22Rv1 (cell line): ENCODE measurements at regions not wholly inside any gene's neighbourhood (a gene's known extent, or its start where the extent isn't known, plus 50 kb on each side); places are given as distances from the start of the nearest gene placed in this dataset.
A peak's percentile ranks its signal among the peaks of the same experiment; 100 is the strongest.
"Not testable (repeated sequence)": the region's sequence is repeated elsewhere in the genome, so short reads cannot be mapped to it uniquely, and the experiment has no call there.

Source experiments
- H3K27ac ChIP-seq: fragments of 450-650 bp; 2 replicates; pipeline ENCODE4 v1.5.1; 2017
- ZFX ChIP-seq: fragments of 450-650 bp; IDR thresholded peaks from 2 replicates; pipeline ENCODE4 v1.6.1; 2017; ENCODE audit warnings: antibody characterized with exemption, borderline replicate concordance
- TF ChIP-seq, protein P1 (sequence below): fragments of 450-650 bp; IDR thresholded peaks from 2 replicates; pipeline ENCODE4 v1.5.1; 2017; ENCODE audit warnings: mild to moderate bottlenecking

DNA sequence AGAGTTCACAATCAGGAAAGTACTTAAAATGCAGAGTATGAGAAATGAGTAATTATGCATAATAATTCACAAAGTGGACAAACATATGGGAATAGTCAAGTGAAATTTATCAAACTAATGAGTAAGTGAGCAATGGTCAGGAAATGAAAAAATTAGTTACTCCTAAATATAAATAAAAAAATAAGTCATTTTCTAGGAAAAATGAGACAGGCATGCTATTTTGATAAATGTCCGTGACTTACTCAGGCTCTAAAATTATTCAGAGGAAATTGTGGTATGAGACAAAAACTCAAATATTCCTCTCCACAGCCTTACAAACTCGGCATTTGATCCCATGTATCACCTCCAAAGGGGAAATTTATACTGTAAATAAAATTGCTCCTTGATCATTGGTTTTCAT, 181.2 kb downstream of the COX18 start:
- TF ChIP-seq, protein P1, sequence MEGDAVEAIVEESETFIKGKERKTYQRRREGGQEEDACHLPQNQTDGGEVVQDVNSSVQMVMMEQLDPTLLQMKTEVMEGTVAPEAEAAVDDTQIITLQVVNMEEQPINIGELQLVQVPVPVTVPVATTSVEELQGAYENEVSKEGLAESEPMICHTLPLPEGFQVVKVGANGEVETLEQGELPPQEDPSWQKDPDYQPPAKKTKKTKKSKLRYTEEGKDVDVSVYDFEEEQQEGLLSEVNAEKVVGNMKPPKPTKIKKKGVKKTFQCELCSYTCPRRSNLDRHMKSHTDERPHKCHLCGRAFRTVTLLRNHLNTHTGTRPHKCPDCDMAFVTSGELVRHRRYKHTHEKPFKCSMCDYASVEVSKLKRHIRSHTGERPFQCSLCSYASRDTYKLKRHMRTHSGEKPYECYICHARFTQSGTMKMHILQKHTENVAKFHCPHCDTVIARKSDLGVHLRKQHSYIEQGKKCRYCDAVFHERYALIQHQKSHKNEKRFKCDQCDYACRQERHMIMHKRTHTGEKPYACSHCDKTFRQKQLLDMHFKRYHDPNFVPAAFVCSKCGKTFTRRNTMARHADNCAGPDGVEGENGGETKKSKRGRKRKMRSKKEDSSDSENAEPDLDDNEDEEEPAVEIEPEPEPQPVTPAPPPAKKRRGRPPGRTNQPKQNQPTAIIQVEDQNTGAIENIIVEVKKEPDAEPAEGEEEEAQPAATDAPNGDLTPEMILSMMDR = no peak
- no peak for TF ChIP-seq ZFX
- H3K27ac ChIP-seq = no peak overlapping the region

DNA sequence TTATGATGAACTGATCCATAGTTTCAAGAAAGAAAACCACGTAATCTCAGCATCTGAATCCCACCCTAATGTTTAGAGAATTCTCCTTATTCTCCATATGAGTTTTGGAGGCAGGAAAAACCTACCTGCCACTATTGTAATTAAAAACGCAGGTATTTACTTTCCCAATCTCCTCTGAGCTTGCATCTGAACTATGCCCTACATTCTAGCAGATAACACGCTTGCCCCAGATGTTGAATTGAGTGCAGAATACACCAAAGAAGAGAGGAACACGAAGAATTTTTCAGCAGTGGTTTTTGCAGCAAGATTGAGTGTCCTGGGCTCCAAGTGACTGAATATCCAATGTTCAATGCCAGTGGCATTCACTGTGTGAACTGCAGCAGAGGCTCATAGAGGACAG, 182.4 kb downstream of the COX18 start:
- no peak overlapping the region for H3K27ac ChIP-seq
- no peak for TF ChIP-seq ZFX
- TF ChIP-seq, protein P1 = no peak

DNA sequence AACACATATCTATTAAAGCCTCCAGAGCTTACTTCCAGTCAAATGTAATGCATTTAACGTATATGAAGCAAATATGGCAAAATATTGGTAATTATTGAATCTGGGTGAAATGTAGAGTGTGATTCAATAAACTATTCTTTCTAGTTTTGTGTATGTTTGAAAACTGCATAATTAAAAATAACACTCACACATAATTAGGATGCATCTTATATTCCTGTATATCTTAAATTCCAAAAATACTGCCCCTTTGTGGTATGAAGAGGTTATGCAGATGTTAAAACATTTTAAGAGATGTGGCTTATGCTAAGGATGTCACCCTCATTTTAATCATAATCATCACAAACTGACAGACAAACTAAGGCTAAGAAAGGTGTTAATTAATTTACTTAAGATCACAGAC, 182.9 kb downstream of the COX18 start:
- TF ChIP-seq ZFX = no peak
- TF ChIP-seq, protein P1 = peak; percentile 60
- H3K27ac ChIP-seq = no peak overlapping the region

DNA sequence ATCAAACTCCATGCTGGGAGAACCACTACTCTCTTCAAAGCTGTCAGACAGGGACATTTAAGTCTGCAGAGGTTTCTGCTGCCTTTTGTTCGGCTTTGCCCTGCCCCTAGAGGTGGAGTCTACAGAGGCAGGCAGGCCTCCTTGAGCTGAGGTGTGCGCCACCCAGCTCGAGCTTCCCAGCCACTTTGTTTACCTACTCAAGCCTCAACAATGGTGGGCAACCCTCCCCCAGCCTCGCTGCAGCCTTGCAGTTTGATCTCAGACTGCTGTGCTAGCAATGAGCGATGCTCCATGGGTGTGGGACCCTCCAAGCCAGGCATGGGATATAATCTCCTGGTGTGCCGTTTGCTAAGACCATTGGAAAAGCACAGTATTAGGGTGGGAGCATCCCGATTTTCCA, 185.3 kb downstream of the COX18 start:
- H3K27ac ChIP-seq = not testable (repeated sequence)

DNA sequence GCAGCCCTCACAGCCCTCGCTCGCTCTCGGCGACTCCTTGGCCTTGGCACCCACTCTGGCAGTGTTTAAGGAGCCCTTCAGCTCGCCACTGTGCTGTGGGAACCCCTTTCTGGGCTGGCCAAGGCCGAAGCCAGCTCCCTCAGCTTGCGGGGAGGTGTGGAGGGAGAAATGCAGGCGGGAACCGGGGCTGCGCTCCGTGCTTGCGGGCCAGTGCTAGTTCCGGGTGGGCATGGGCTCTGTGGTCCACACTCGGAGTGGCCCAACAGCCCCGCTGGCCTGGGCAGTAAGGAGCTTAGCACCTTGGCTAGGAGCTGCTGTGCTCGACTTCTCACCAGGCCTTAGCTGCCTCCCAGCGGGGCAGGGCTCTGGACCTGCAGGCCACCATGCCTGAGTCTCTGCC, 192.6 kb downstream of the COX18 start:
- no peak for TF ChIP-seq ZFX
- TF ChIP-seq, protein P1 = no peak
- no peak overlapping the region for H3K27ac ChIP-seq

DNA sequence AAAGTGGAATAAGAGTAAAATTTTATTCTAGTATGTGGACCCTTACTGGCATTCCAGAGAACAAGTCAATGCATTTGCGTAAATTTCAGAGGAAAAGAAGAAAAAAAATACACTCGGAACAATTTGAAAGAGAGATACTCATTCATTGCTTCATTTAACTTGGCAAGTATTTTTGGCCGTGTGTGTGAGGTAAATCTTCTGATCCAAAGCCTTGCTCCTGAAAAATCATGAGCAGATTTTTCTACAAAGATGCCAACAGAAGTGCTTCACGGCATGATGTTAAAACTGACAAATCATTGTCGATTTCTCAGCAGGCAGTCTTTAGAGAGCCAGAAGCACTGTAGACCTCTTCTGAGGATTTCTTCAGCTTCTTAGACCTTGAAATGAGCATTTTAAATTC, 194.0 kb downstream of the COX18 start:
- H3K27ac ChIP-seq = no peak overlapping the region
- no peak for TF ChIP-seq ZFX
- TF ChIP-seq, protein P1 = no peak

DNA sequence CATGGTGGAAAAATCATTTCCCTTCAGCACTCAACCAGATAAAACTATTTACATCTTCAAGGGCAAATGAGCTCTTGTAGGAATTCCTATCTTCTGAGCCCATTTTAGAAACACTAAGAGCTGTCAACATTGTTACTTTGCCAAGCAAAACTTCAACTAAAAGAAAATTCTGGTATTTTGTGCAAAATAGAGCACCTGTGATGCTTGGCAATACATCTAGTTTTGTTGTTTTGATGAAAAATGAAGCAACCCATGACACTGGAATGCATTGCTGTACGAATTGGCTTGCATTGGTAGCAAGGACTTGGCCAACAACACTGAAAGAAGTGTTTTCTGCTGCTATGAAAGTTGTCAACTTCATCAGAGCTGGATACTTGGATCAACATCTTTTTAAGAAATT, 194.4 kb downstream of the COX18 start:
- TF ChIP-seq ZFX = no peak
- TF ChIP-seq, protein P1 = no peak
- no peak overlapping the region for H3K27ac ChIP-seq

DNA sequence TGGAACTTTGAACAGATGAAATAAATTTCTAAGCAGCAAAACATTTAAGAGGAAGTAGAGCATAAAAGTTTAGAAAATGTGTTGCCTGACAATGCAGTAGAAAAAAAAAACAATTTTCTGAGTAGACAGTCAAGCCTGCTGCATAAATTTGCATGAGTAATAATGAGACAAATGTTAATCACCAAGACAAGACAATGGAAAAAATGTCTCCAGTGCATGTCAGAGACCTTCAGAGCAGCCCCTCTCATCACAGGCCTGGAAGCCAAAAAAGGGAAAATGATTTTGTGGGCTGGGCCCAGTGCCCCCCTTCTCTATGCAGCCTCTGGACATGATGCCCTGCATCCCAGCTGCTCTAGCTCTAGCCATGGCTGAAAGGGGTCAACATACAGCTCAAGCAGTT, 204.6 kb downstream of the COX18 start:
- H3K27ac ChIP-seq = no peak overlapping the region
- TF ChIP-seq ZFX = no peak
- TF ChIP-seq, protein P1 = no peak

DNA sequence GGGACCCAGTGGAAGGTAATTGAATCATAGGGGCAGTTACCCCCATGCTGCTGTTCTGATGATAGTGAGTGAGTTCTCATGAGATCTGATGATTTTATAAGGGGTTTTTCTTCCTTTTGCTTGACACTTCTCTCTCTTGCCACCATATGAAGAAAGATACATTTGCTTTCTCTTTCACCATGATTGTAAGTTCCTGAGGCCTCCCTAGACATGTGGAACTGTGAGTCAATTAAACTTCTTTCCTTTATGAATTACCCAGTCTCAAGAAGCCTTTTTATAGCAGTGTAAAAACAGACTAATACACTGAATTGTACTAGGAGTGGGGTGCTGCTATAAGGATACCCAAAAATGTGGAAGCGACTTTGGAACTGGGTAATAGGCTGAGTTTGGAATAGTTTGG, 205.2 kb downstream of the COX18 start:
- H3K27ac ChIP-seq = not testable (repeated sequence)
